ENCODE measurements at regions not wholly inside any gene's neighbourhood (a gene's known extent, or its start where the extent isn't known, plus 50 kb on each side); places are given as distances from the start of the nearest gene placed in this dataset.

DNA sequence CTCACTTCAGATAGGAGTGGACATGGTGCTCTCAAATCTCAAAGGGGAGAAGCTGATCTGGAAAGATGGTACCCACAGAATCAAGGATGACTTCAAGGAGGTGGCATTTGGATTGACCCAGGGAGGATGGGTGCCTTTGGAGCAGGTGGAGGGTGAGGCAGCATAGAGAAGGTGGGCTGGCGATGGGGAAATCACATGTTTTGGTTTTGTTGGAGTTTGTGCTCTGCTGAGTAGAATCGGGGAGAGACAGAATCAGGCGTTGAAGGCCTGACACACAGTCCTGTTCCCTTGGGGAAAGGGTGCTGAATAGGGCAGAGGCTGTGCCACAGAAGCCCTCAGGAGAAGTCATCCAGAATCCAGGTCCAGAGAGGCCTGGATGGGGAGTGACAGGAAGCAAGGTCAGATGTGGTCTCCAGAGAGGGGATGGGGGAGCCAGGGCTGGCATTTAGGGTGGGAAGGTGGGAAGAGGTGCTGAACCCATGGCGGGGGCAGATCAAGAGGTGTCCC lies 291.1 kb downstream of the GLRX3 start:
- Histone ChIP-seq H3K27me3 (ENCODE audit: control insufficient read depth, insufficient read depth, low read length) (no peaks in the 10 kb centered on the region), H3K36me3 (ENCODE audit: control insufficient read depth, insufficient read depth, low read length) (no peaks in the 10 kb centered on the region), H3K9me3 (ENCODE audit: control insufficient read depth, insufficient read depth, low read length) (no peaks in the 10 kb centered on the region), H3K9ac (ENCODE audit: low read depth, low read length) (no peak overlapping the region), H3K4me3 (ENCODE audit: low read depth, low read length) (no peak overlapping the region), H3K4me1 (ENCODE audit: control insufficient read depth, insufficient read depth, low read length) (no peaks in the 10 kb centered on the region)

DNA sequence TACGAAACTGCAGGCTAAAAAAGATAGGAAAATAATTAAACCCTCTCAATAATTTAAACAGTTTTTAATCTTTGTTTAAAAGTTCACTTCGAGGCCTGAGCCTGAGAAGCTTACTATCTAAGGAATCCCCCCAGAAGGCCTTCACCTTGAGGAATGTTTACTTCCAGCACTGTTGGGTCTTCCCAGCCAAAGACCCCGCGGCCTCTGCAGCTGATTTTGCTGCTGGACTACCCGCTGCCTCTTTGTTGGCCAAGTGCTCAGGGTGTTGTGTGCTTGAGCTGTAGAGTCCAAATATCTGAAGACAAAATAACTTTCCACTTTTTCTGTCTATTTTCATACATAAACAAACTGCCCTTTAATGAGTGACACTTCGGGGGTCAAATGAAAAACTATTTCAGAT lies 292.7 kb downstream of the GLRX3 start:
- no peaks in the 10 kb centered on the region for H3K27me3 ChIP-seq (ENCODE audit: control insufficient read depth, insufficient read depth, low read length)
- H3K9ac ChIP-seq (ENCODE audit: low read depth, low read length), result no peak overlapping the region
- no peaks in the 10 kb centered on the region for H3K9me3 ChIP-seq (ENCODE audit: control insufficient read depth, insufficient read depth, low read length)
- no peaks in the 10 kb centered on the region for H3K36me3 ChIP-seq (ENCODE audit: control insufficient read depth, insufficient read depth, low read length)
- no peak overlapping the region for H3K4me3 ChIP-seq (ENCODE audit: low read depth, low read length)
- no peaks in the 10 kb centered on the region for H3K4me1 ChIP-seq (ENCODE audit: control insufficient read depth, insufficient read depth, low read length)

- no peak overlapping the region for H3K4me3 ChIP-seq (ENCODE audit: low read depth, low read length)
- no peak overlapping the region for H3K9ac ChIP-seq (ENCODE audit: low read depth, low read length)
- H3K4me1 ChIP-seq (ENCODE audit: control insufficient read depth, insufficient read depth, low read length), result no peaks in the 10 kb centered on the region
- H3K36me3 ChIP-seq (ENCODE audit: control insufficient read depth, insufficient read depth, low read length), result no peaks in the 10 kb centered on the region
- H3K27me3 ChIP-seq (ENCODE audit: control insufficient read depth, insufficient read depth, low read length), result no peaks in the 10 kb centered on the region
- H3K9me3 ChIP-seq (ENCODE audit: control insufficient read depth, insufficient read depth, low read length), result no peaks in the 10 kb centered on the region
These were observed 293.6 kb downstream of the GLRX3 start for GRCh38 chr10:130429809-130430208.

DNA sequence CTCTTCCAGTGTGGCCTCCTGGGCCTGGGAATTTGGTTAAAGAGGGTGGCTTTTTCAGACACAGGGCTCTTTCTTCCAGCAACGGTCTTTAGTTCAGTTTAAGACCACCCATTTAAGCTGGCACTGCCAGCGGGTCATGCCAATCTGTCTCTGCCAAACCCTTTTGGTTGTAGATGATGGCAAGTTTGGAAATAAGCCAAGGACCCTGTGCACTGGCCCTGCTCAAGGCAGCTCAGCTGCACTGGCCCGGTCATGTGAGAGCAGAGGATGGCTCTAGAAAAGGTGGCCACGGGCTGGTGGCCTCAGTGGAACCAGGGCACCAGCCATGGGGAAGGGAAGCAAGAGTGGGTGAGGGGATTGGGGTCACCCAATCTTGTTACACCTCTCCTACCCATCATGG lies 294.1 kb downstream of the GLRX3 start:
- no peaks in the 10 kb centered on the region for H3K27me3 ChIP-seq (ENCODE audit: control insufficient read depth, insufficient read depth, low read length)
- no peak overlapping the region for H3K9ac ChIP-seq (ENCODE audit: low read depth, low read length)
- no peaks in the 10 kb centered on the region for H3K36me3 ChIP-seq (ENCODE audit: control insufficient read depth, insufficient read depth, low read length)
- H3K4me1 ChIP-seq (ENCODE audit: control insufficient read depth, insufficient read depth, low read length), result no peaks in the 10 kb centered on the region
- no peaks in the 10 kb centered on the region for H3K9me3 ChIP-seq (ENCODE audit: control insufficient read depth, insufficient read depth, low read length)
- no peak overlapping the region for H3K4me3 ChIP-seq (ENCODE audit: low read depth, low read length)

DNA sequence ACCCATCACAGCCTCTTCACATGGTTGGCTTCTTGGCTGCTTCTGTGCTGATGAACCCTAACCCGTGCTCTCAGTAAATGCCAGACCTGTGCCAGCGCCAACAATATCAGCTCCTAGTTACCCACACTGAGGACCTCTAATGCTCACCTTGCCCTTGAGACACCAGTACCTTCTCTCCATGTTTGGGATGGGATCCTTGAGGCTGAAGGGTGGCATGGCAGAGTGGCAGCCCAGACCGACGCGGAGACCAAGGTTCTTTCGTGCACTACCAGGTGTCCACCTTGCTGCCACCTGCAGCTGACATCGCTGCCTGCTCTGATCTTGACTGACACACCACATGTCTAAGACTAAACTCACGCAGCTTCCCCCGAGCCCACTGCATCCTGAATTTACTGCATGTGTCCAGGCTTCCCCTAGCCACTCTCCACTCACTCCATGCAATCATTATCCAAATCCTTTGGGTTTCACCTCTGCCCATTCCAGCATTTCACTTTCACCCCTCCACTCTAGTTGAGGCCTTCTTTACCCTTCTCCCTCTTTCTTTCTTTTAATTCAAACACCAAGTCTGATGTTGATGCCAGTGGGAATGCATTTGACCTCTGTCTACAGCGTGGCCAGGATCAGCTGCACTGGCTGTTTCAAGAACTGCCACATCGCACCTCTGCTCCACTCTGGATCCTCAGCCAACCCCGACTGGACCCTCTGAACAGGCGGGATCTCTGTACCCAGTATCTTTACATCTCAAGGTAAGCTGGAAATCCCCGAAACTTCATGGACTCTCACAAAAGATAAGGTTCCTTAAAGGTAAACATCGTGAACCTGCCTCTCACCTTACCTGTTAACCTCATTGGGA lies 294.9 kb downstream of the GLRX3 start:
- Histone ChIP-seq H3K27me3 (ENCODE audit: control insufficient read depth, insufficient read depth, low read length) (no peaks in the 10 kb centered on the region), H3K36me3 (ENCODE audit: control insufficient read depth, insufficient read depth, low read length) (no peaks in the 10 kb centered on the region), H3K9me3 (ENCODE audit: control insufficient read depth, insufficient read depth, low read length) (no peaks in the 10 kb centered on the region), H3K4me1 (ENCODE audit: control insufficient read depth, insufficient read depth, low read length) (no peaks in the 10 kb centered on the region), H3K4me3 (ENCODE audit: low read depth, low read length) (no peak overlapping the region), H3K9ac (ENCODE audit: low read depth, low read length) (no peak overlapping the region)

DNA sequence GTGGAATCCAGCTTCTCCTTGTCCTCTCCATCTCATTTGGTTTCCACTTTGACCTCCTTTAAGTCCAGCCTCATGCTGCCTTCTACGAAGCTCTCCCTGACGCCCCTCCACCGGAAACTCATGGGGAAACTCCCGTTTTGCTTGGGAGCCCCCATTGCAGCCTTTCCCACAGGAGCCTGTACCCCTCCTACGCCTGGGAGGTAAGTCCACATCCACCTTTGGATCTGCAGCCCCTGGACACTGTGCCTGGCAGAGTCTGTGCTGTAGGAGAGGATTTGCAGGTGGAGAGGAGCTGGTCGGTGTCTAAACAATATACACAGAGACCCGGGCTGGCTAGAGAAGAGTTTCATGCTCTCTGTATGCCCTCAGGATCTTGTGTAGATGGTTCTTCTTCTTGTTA lies 296.1 kb downstream of the GLRX3 start:
- no peaks in the 10 kb centered on the region for H3K36me3 ChIP-seq (ENCODE audit: control insufficient read depth, insufficient read depth, low read length)
- no peaks in the 10 kb centered on the region for H3K27me3 ChIP-seq (ENCODE audit: control insufficient read depth, insufficient read depth, low read length)
- H3K4me3 ChIP-seq (ENCODE audit: low read depth, low read length), result no peak overlapping the region
- H3K4me1 ChIP-seq (ENCODE audit: control insufficient read depth, insufficient read depth, low read length), result no peaks in the 10 kb centered on the region
- H3K9ac ChIP-seq (ENCODE audit: low read depth, low read length), result no peak overlapping the region
- H3K9me3 ChIP-seq (ENCODE audit: control insufficient read depth, insufficient read depth, low read length), result no peaks in the 10 kb centered on the region

GRCh38 chr10:130432850-130433249 lies 296.7 kb downstream of the GLRX3 start:
- no peaks in the 10 kb centered on the region for H3K36me3 ChIP-seq (ENCODE audit: control insufficient read depth, insufficient read depth, low read length)
- H3K4me1 ChIP-seq (ENCODE audit: control insufficient read depth, insufficient read depth, low read length), result no peaks in the 10 kb centered on the region
- no peaks in the 10 kb centered on the region for H3K27me3 ChIP-seq (ENCODE audit: control insufficient read depth, insufficient read depth, low read length)
- no peaks in the 10 kb centered on the region for H3K9me3 ChIP-seq (ENCODE audit: control insufficient read depth, insufficient read depth, low read length)
- H3K4me3 ChIP-seq (ENCODE audit: low read depth, low read length), result no peak overlapping the region
- H3K9ac ChIP-seq (ENCODE audit: low read depth, low read length), result no peak overlapping the region

DNA sequence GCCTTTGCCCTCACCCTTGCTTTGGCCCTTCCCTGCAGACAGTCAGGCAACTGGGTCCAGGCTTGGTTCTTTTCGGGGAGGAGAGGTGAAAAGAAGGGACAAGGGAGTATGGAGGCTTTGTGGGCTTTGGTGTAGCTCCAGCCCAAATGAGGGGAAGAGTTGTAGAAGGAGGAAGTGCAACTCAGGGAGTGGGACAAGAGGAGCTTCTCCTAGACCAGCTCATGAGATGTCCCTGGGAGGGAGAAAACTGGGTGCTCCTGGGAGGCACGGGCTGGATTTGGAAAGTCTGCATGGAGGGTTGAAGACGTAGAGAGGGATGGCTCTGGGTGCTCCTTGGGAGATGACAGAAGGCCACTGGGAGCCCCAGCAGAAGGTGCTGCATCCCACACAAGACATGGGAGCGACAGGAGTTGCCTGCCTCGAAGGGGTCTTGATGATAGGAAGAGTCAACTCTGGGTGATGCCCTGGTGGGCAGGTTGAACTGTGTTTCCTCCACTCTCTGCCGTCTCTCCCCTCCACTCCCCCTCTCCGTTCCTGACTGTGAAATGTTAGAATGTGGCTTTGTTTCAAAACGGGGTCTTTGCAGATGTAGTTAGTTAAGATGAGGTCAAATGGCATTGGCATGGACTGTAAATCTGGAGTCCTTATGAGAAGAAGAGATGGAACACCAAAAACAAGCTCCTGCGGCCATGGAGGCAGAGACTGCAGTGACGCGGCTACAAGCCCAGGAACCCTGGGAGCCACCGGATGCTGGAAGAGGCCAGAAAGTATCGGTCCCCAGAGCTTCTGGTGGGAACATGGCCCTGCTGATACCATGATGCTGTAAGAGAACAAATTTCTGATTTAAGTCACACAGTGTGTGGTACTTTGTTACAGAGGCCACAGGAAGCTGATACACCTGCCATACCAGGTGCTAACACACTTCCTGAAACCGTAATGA lies 298.5 kb downstream of the GLRX3 start:
- Histone ChIP-seq H3K4me3 (ENCODE audit: low read depth, low read length) (no peak overlapping the region), H3K36me3 (ENCODE audit: control insufficient read depth, insufficient read depth, low read length) (no peaks in the 10 kb centered on the region), H3K27me3 (ENCODE audit: control insufficient read depth, insufficient read depth, low read length) (no peaks in the 10 kb centered on the region), H3K9me3 (ENCODE audit: control insufficient read depth, insufficient read depth, low read length) (no peaks in the 10 kb centered on the region), H3K4me1 (ENCODE audit: control insufficient read depth, insufficient read depth, low read length) (no peaks in the 10 kb centered on the region), H3K9ac (ENCODE audit: low read depth, low read length) (no peak overlapping the region)

- no peaks in the 10 kb centered on the region for H3K36me3 ChIP-seq (ENCODE audit: control insufficient read depth, insufficient read depth, low read length)
- no peak overlapping the region for H3K4me3 ChIP-seq (ENCODE audit: low read depth, low read length)
- H3K9ac ChIP-seq (ENCODE audit: low read depth, low read length), result no peak overlapping the region
- H3K9me3 ChIP-seq (ENCODE audit: control insufficient read depth, insufficient read depth, low read length), result no peaks in the 10 kb centered on the region
- H3K4me1 ChIP-seq (ENCODE audit: control insufficient read depth, insufficient read depth, low read length), result no peaks in the 10 kb centered on the region
- H3K27me3 ChIP-seq (ENCODE audit: control insufficient read depth, insufficient read depth, low read length), result no peaks in the 10 kb centered on the region
These were observed 299.8 kb downstream of the GLRX3 start for GRCh38 chr10:130435961-130436360.

- Histone ChIP-seq H3K4me1 (ENCODE audit: control insufficient read depth, insufficient read depth, low read length) (no peaks in the 10 kb centered on the region), H3K9me3 (ENCODE audit: control insufficient read depth, insufficient read depth, low read length) (no peaks in the 10 kb centered on the region), H3K36me3 (ENCODE audit: control insufficient read depth, insufficient read depth, low read length) (no peaks in the 10 kb centered on the region), H3K9ac (ENCODE audit: low read depth, low read length) (no peak overlapping the region), H3K27me3 (ENCODE audit: control insufficient read depth, insufficient read depth, low read length) (no peaks in the 10 kb centered on the region), H3K4me3 (ENCODE audit: low read depth, low read length) (no peak overlapping the region)
These were observed 302.7 kb downstream of the GLRX3 start for GRCh38 chr10:130438861-130439260.

- Histone ChIP-seq H3K9ac (ENCODE audit: low read depth, low read length) (no peak overlapping the region), H3K4me3 (ENCODE audit: low read depth, low read length) (no peak overlapping the region), H3K4me1 (ENCODE audit: control insufficient read depth, insufficient read depth, low read length) (no peaks in the 10 kb centered on the region), H3K9me3 (ENCODE audit: control insufficient read depth, insufficient read depth, low read length) (no peaks in the 10 kb centered on the region), H3K27me3 (ENCODE audit: control insufficient read depth, insufficient read depth, low read length) (no peaks in the 10 kb centered on the region), H3K36me3 (ENCODE audit: control insufficient read depth, insufficient read depth, low read length) (no peaks in the 10 kb centered on the region)
These were observed 303.6 kb downstream of the GLRX3 start for GRCh38 chr10:130439766-130440165.
